Esophagus (tissue), 2 donors: ENCODE measurements at regions not wholly inside any gene's neighbourhood (a gene's known extent, or its start where the extent isn't known, plus 50 kb on each side); places are given as distances from the start of the nearest gene placed in this dataset.

Source experiments
- H3K27ac ChIP-seq, 2 donors: one replicate each; pipeline ENCODE4 v1.5.1; 2013; ENCODE audit warnings: low read depth in 2 of 2, mild to moderate bottlenecking in 2 of 2, inconsistent platforms in 1 of 2, low read length in 1 of 2, moderate library complexity in 1 of 2
- H3K27me3 ChIP-seq, 2 donors: one replicate each; pipeline ENCODE4 v1.6.1; 2013; ENCODE audit warnings: low read length in 2 of 2, control low read depth in 1 of 2, mild to moderate bottlenecking in 1 of 2; ENCODE audit not compliant: insufficient read depth in 2 of 2, control insufficient read depth in 1 of 2
- H3K36me3 ChIP-seq, 2 donors: one replicate each; pipeline ENCODE4 v1.6.1; 2013; ENCODE audit warnings: low read length in 1 of 2; ENCODE audit not compliant: control insufficient read depth in 2 of 2, insufficient read depth in 2 of 2
- H3K4me1 ChIP-seq, 2 donors: one replicate each; pipeline ENCODE4 v1.6.1; 2013; ENCODE audit warnings: low read length in 1 of 2; ENCODE audit not compliant: control insufficient read depth in 2 of 2, insufficient read depth in 2 of 2
- H3K4me3 ChIP-seq, 2 donors: one replicate each; pipeline ENCODE4 v1.5.1; 2013; ENCODE audit warnings: low read length in 2 of 2, mild to moderate bottlenecking in 2 of 2, low read depth in 1 of 2, moderate library complexity in 1 of 2
- H3K9me3 ChIP-seq, 2 donors: one replicate each; pipeline ENCODE4 v1.6.1; 2013; ENCODE audit warnings: mild to moderate bottlenecking in 2 of 2, low read depth in 1 of 2, low read length in 1 of 2, moderate library complexity in 1 of 2; ENCODE audit not compliant: control insufficient read depth in 2 of 2, insufficient read depth in 1 of 2
- WGBS, 2 donors: extraction: QIAGEN DNeasy Blood & Tissue Kit; methylation state at CpG; one replicate each; pipeline ENCODE4 v1.1.7; 2013; 5-methylcytosine and 5-hydroxymethylcytosine counted together
- donor health status: healthy with polysubstance abuse.
- donor health status: Bipolar disorder and iron deficiency.

- Histone ChIP-seq H3K27ac (no peak overlapping the region), H3K27me3 (no peaks in the 10 kb centered on the region), H3K4me1 (no peaks in the 10 kb centered on the region), H3K4me3 (no peak overlapping the region), H3K9me3 (no peaks in the 10 kb centered on the region), H3K36me3 (no peaks in the 10 kb centered on the region)
- WGBS, 2 donors: 75 to 84% methylated on average over 3 of the region's 3 CpGs
These were observed 100.8 kb upstream of the FOXN2 start for GRCh38 chr2:48213646-48214045.

DNA sequence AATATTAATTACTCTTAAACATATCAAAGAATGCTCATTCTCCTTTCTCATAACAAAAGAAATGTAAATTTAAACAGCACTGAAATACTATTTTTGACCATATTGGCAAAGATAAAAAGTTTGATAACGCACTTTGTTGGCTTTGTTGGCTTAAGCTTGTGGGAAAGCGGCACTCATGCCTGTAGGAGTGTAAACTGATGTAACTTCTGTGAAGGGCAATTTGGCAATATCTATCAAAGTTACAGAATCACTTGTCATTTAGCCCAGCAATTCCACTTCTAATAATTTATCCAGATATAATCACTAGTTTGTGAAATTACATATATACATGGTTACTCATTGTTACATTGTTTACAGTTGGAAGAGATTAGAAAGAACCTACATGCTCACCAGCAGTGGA, 96.3 kb upstream of the FOXN2 start:
- Histone ChIP-seq H3K4me1 (no peaks in the 10 kb centered on the region), H3K9me3 (no peaks in the 10 kb centered on the region), H3K27me3 (no peaks in the 10 kb centered on the region), H3K36me3 (no peaks in the 10 kb centered on the region), H3K27ac (no peak overlapping the region), H3K4me3 (no peak overlapping the region)
- WGBS, 2 donors: 72 to 75% methylated on average over 2 of the region's 2 CpGs

GRCh38 chr2:48219234-48219554, 95.3 kb upstream of the FOXN2 start:
- WGBS, 2 donors: 78 to 83% methylated on average over 3 of the region's 3 CpGs
- Histone ChIP-seq H3K4me1 (no peaks in the 10 kb centered on the region), H3K27ac (no peak overlapping the region), H3K4me3 (no peak overlapping the region), H3K9me3 (no peaks in the 10 kb centered on the region), H3K36me3 (no peaks in the 10 kb centered on the region), H3K27me3 (no peaks in the 10 kb centered on the region)

DNA sequence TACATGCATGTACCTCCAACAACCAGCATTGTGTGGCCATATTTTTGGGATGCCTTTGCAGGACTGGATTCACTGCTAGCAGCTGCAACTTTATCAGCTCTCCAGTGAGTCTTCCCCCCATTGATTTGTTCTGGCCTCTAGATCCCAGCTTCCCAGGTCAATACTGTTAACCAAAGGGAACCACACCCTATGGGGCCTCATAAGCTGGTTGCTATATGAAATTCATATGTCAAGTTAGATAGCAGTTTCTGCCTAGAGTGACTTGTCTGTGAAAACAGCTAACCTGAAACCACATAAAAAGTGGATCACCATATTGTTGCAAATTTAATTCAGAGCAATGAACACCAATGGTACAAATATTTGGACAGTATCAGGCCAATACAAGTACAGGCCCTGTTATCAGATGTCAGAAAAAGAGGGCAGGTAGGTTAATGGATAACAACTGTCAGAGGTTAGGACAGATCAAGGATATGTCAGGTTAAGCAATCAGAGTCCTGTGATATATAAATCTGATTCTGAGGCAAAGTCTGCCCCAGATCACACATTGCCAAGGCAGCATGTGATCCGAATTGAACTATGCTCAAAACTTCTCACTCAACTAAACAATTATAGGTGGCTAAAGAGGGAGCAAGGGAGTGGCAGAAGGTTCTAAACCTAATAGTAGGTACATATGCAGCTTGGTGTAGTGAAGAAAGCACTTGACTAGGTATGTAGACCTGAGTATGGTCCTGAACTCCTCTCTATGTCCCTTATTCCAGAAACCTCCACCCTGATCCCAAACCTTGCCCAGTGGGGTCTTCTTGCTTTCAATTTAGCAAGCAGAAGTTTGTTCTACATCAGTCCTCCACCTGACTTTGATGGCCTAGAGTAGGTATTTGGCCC, 94.7 kb upstream of the FOXN2 start:
- Histone ChIP-seq H3K36me3 (no peaks in the 10 kb centered on the region), H3K27me3 (no peaks in the 10 kb centered on the region), H3K4me1 (no peaks in the 10 kb centered on the region), H3K4me3 (no peak overlapping the region), H3K27ac (no peak overlapping the region), H3K9me3 (no peaks in the 10 kb centered on the region)
- 65 to 95% methylated on average over 1 of the region's 1 CpG for WGBS, 2 donors

GRCh38 chr2:48220501-48220900, 94.0 kb upstream of the FOXN2 start:
- WGBS, 2 donors: 83 to 84% methylated on average over 1 of the region's 1 CpG
- Histone ChIP-seq H3K27me3 (no peaks in the 10 kb centered on the region), H3K4me3 (no peak overlapping the region), H3K9me3 (no peaks in the 10 kb centered on the region), H3K36me3 (no peaks in the 10 kb centered on the region), H3K27ac (no peak overlapping the region), H3K4me1 (no peaks in the 10 kb centered on the region)

- Histone ChIP-seq H3K27ac (no peak overlapping the region), H3K36me3 (no peaks in the 10 kb centered on the region), H3K4me1 (no peaks in the 10 kb centered on the region), H3K9me3 (no peaks in the 10 kb centered on the region), H3K4me3 (no peak overlapping the region), H3K27me3 (no peaks in the 10 kb centered on the region)
- WGBS, 2 donors: 77 to 80% methylated on average over 4 of the region's 4 CpGs
These were observed 92.5 kb upstream of the FOXN2 start for GRCh38 chr2:48221846-48222516.

- no peak overlapping the region for H3K4me3 ChIP-seq
- no peak overlapping the region for H3K27ac ChIP-seq
- no peaks in the 10 kb centered on the region for H3K9me3 ChIP-seq
- no peaks in the 10 kb centered on the region for H3K36me3 ChIP-seq
- WGBS, 2 donors: 68 to 73% methylated on average over 3 of the region's 3 CpGs
- no peaks in the 10 kb centered on the region for H3K4me1 ChIP-seq
- no peaks in the 10 kb centered on the region for H3K27me3 ChIP-seq
These were observed 86.7 kb upstream of the FOXN2 start for GRCh38 chr2:48227617-48228344.

GRCh38 chr2:48228345-48228684, 86.2 kb upstream of the FOXN2 start:
- no peak overlapping the region for H3K4me3 ChIP-seq
- no peaks in the 10 kb centered on the region for H3K36me3 ChIP-seq
- H3K9me3 ChIP-seq: no peaks in the 10 kb centered on the region
- no peaks in the 10 kb centered on the region for H3K4me1 ChIP-seq
- no peaks in the 10 kb centered on the region for H3K27me3 ChIP-seq
- 89 to 95% methylated on average over 2 of the region's 2 CpGs for WGBS, 2 donors
- no peak overlapping the region for H3K27ac ChIP-seq

DNA sequence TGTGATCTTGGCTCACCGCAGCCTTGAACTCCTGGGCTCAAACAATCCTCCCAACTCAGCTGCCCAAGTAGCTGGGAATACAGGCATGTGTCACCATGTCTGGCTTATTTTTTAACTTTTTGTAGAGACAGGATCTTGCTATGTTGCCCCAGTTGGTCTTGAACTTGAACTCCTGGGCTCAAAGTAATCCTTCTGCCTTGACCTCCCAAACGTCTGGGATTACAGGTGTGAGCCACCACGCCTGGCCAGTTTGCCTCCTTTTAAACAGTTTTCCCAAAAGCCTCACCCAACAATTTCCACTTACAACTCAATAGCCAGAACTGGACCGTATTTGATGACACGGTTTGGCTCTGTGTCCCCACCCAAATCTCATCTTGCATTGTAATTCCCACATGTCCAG, 85.4 kb upstream of the FOXN2 start:
- Histone ChIP-seq H3K27me3 (no peaks in the 10 kb centered on the region), H3K4me3 (no peak overlapping the region), H3K9me3 (no peaks in the 10 kb centered on the region), H3K27ac (no peak overlapping the region), H3K4me1 (no peaks in the 10 kb centered on the region), H3K36me3 (no peaks in the 10 kb centered on the region)
- WGBS, 2 donors: 92 to 94% methylated on average over 5 of the region's 5 CpGs
